A549 (cell line): ENCODE measurements at regions not wholly inside any gene's neighbourhood (a gene's known extent, or its start where the extent isn't known, plus 50 kb on each side); places are given as distances from the start of the nearest gene placed in this dataset.

Experiments used
- ATAC-seq, 2 experiments: fragments of 200-7000 bp in 1 of 2; fragments of >200 bp in 1 of 2; cut with Nextera tagmentation in 1 of 2; cut with Tn5 transposase in 1 of 2; 3 replicates each; pipeline versions ENCODE4 v1.8.0 to v1.9.1; 2018 to 2020; ENCODE audit warnings: mild to moderate bottlenecking in 1 of 2, moderate library complexity in 1 of 2
- CTCF ChIA-PET: fragments of 300-600 bp; sonication (Branson Sonifier 250); formaldehyde crosslinking; extraction: SDS; loops from one replicate; lab custom pipeline; 2021; ENCODE audit warnings: antibody characterized with exemption, inconsistent platforms; lab: Yijun Ruan, JAX
- POLR2A ChIA-PET: fragments of 350-600 bp; formaldehyde crosslinking; extraction: SDS; loops from one replicate; lab custom pipeline; 2021; ENCODE audit warnings: antibody characterized with exemption, inconsistent platforms; lab: Yijun Ruan, JAX
- DNase-seq, 2 experiments: peaks; one replicate each; pipeline versions ENCODE4 v3.0.0 to v3.0.0-alpha.2; 2011 to 2016; ENCODE audit warnings: low read depth in 1 of 2, low spot score in 1 of 2
- FAIRE-seq: peaks from 2 replicates; lab custom pipeline; 2011; peaks lifted over from hg19 to GRCh38; lab: Jason Lieb, UNC
- H3K27ac ChIP-seq, 2 experiments: fragments of >200 bp; sonication (Bioruptor Twin); formaldehyde crosslinking; 3 replicates each; pipeline ENCODE4 v1.5.1; 2016 to 2017
- H3K4me1 ChIP-seq: fragments of >200 bp; sonication (Bioruptor Twin); formaldehyde crosslinking; 3 replicates; pipeline ENCODE4 v1.6.1; 2016
- H3K4me2 ChIP-seq: fragments of >200 bp; sonication (Bioruptor Twin); formaldehyde crosslinking; 3 replicates; pipeline ENCODE4 v1.6.1; 2016
- H3K4me3 ChIP-seq: fragments of >200 bp; sonication (Bioruptor Twin); formaldehyde crosslinking; 3 replicates; pipeline ENCODE4 v1.5.1; 2016
- H3K9me3 ChIP-seq: fragments of >200 bp; sonication (Bioruptor Twin); formaldehyde crosslinking; 3 replicates; pipeline ENCODE4 v1.6.1; 2016
- CBX2 ChIP-seq: fragments of 200-600 bp; sonication (generic); IDR thresholded peaks from 2 replicates; pipeline ENCODE4 v1.6.1; 2016; ENCODE audit warnings: low read depth, mild to moderate bottlenecking, borderline replicate concordance
- CBX8 ChIP-seq: fragments of 200-600 bp; sonication (generic); IDR thresholded peaks from 2 replicates; pipeline ENCODE4 v1.6.1; 2016
- CHD4 ChIP-seq: fragments of 200-600 bp; sonication (generic); IDR thresholded peaks from 2 replicates; pipeline ENCODE4 v1.6.1; 2016; ENCODE audit warnings: antibody characterized with exemption, mild to moderate bottlenecking, borderline replicate concordance
- E2F6 ChIP-seq: IDR thresholded peaks from 2 replicates; pipeline ENCODE4 v1.6.1; 2012; ENCODE audit warnings: low read depth, borderline replicate concordance
- FOSB ChIP-seq: fragments of 250-450 bp; sonication (Bioruptor Pico); IDR thresholded peaks from 2 replicates; pipeline ENCODE4 v1.5.0; 2020; ENCODE audit warnings: mild to moderate bottlenecking, moderate library complexity
- GATA3 ChIP-seq: IDR thresholded peaks from 2 replicates; pipeline ENCODE4 v1.6.1; 2012; ENCODE audit warnings: borderline replicate concordance
- HOXB5 ChIP-seq: fragments of 250-450 bp; sonication (Bioruptor Pico); IDR thresholded peaks from 2 replicates; pipeline ENCODE4 v1.5.0; 2020; ENCODE audit warnings: mild to moderate bottlenecking, moderate library complexity
- JUN ChIP-seq, 2 experiments: fragments of >200 bp; sonication (Bioruptor Twin); formaldehyde crosslinking; IDR thresholded peaks; 2 replicates in 1 of 2; 3 replicates in 1 of 2; pipeline ENCODE4 v1.6.1; 2016 to 2017
- KDM1A ChIP-seq: fragments of 200-600 bp; sonication (generic); IDR thresholded peaks from 2 replicates; pipeline ENCODE4 v1.6.1; 2016; ENCODE audit warnings: low read depth, mild to moderate bottlenecking
- KDM5A ChIP-seq: fragments of 200-600 bp; sonication (generic); IDR thresholded peaks from 2 replicates; pipeline ENCODE4 v1.6.1; 2016; ENCODE audit warnings: antibody characterized with exemption, mild to moderate bottlenecking
- MAFK ChIP-seq: fragments of 450-650 bp; IDR thresholded peaks from 2 replicates; pipeline ENCODE4 v1.6.1; 2014; ENCODE audit not compliant: partially characterized antibody
- MAZ ChIP-seq: fragments of 150-350 bp; IDR thresholded peaks from 2 replicates; pipeline ENCODE4 v1.6.1; 2014; ENCODE audit warnings: antibody characterized with exemption, low read depth, low read length, borderline replicate concordance
- NFE2L2 ChIP-seq: fragments of 150-350 bp; conservative IDR thresholded peaks from 2 replicates; pipeline ENCODE4 v1.6.1; 2014; ENCODE audit warnings: low read length
- PHF8 ChIP-seq: fragments of 200-600 bp; sonication (generic); IDR thresholded peaks from 2 replicates; pipeline ENCODE4 v1.6.1; 2016; ENCODE audit warnings: low read depth, mild to moderate bottlenecking, antibody characterized with exemption, moderate library complexity, borderline replicate concordance
- POLR2A ChIP-seq: IDR thresholded peaks from 2 replicates; pipeline ENCODE4 v1.6.1; 2012; ENCODE audit warnings: mild to moderate bottlenecking, low read length
- RFX5 ChIP-seq: fragments of 450-650 bp; IDR thresholded peaks from 2 replicates; pipeline ENCODE4 v1.7.1; 2014; ENCODE audit warnings: antibody characterized with exemption, mild to moderate bottlenecking, moderate library complexity
- RNF2 ChIP-seq: fragments of 200-600 bp; sonication (generic); IDR thresholded peaks from 2 replicates; pipeline ENCODE4 v1.6.1; 2016; ENCODE audit warnings: low read depth, mild to moderate bottlenecking, antibody characterized with exemption, moderate library complexity, borderline replicate concordance
- SREBF2 ChIP-seq: fragments of 450-650 bp; IDR thresholded peaks from 2 replicates; pipeline ENCODE4 v1.6.1; 2014; ENCODE audit warnings: mild to moderate bottlenecking, moderate library complexity
- TP53 ChIP-seq: fragments of 250-450 bp; sonication (Bioruptor Pico); IDR thresholded peaks from 2 replicates; pipeline ENCODE4 v1.5.0; 2021; ENCODE audit warnings: mild to moderate bottlenecking, moderate library complexity
- WGBS: methylation state at CpG from one replicate; pipeline ENCODE4 v1.1.6; 2017; ENCODE audit errors: missing lambda C conversion rate; 5-methylcytosine and 5-hydroxymethylcytosine counted together
- TF ChIP-seq, protein P1 (sequence below): fragments of >200 bp; sonication (Bioruptor Twin); formaldehyde crosslinking; IDR thresholded peaks from 2 replicates; pipeline ENCODE4 v1.6.1; 2016
- TF ChIP-seq, protein P2 (sequence below): IDR thresholded peaks from 2 replicates; pipeline ENCODE4 v1.6.1; 2012
- TF ChIP-seq, protein P3 (sequence below): fragments of >200 bp; sonication (Bioruptor Twin); formaldehyde crosslinking; IDR thresholded peaks from 3 replicates; pipeline ENCODE4 v1.6.1; 2016
- TF ChIP-seq, protein P4 (sequence below): fragments of 150-350 bp; IDR thresholded peaks from 2 replicates; pipeline ENCODE4 v1.6.1; 2014; ENCODE audit warnings: low read depth, mild to moderate bottlenecking, low read length

GRCh38 chr6:101001607-101002006 is 120.5 kb upstream of the ASCC3 start:
- Histone ChIP-seq H3K4me2 (no peak overlapping the region), H3K9me3 (peaks cover 2% of the 10 kb centered on the region; the same call in 1 of the 3 replicates)
- CTCF ChIA-PET: no interaction called here
- TF ChIP-seq, protein P1, sequence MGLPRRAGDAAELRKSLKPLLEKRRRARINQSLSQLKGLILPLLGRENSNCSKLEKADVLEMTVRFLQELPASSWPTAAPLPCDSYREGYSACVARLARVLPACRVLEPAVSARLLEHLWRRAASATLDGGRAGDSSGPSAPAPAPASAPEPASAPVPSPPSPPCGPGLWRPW: no peak
- TF ChIP-seq FOSB (CRISPR knock-in tag) (no peak), JUN (IDR thresholded peaks at IDR 0.05) (no peak), MAFK (peak; percentile 51)
- TF ChIP-seq, all 56 proteins: peak for 1
- WGBS: 18% methylated on average over 1 of the region's 1 CpG
- DNase-seq (no peak), FAIRE-seq (no peak), ATAC-seq (no peak)
- Histone ChIP-seq H3K4me3 (no peak overlapping the region), H3K4me1 (no peaks in the 10 kb centered on the region), H3K27ac (no peak overlapping the region)
- POLR2A ChIA-PET: no interaction called here

DNA sequence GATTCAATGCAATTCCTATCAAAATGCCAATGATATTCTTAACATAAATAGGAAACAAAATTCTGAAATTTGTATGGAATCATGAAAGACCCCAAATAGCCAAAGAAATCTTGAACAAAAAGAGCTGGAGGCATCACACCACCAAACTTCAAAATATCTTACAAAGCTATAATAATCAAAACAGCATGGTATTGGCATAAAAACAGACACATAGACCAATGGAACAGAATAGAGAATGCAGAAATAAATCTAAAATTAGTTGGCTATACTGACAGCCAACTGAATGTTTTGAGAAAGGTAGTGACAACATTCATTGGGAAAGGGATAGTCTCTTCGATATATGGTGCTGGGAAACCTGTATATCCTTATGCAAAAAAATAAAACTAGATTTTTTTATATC is 121.9 kb upstream of the ASCC3 start:
- H3K4me3 ChIP-seq: no peak overlapping the region
- DNase-seq (no peak), ATAC-seq (no peak), FAIRE-seq (no peak)
- H3K9me3 ChIP-seq: peaks cover 2% of the 10 kb centered on the region; the same call in 1 of the 3 replicates
- no peaks in the 10 kb centered on the region for H3K4me1 ChIP-seq
- CTCF ChIA-PET: no interaction called here
- TF ChIP-seq TP53 (CRISPR knock-in tag) (no peak), CHD4 (no peak), NFE2L2 (no peak), POLR2A (no peak), CBX8 (no peak), CBX2 (no peak), SREBF2 (no peak)
- TF ChIP-seq, protein P2, sequence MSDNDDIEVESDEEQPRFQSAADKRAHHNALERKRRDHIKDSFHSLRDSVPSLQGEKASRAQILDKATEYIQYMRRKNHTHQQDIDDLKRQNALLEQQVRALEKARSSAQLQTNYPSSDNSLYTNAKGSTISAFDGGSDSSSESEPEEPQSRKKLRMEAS: no peak
- TF ChIP-seq, protein P3, sequence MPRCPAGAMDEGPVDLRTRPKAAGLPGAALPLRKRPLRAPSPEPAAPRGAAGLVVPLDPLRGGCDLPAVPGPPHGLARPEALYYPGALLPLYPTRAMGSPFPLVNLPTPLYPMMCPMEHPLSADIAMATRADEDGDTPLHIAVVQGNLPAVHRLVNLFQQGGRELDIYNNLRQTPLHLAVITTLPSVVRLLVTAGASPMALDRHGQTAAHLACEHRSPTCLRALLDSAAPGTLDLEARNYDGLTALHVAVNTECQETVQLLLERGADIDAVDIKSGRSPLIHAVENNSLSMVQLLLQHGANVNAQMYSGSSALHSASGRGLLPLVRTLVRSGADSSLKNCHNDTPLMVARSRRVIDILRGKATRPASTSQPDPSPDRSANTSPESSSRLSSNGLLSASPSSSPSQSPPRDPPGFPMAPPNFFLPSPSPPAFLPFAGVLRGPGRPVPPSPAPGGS: no peak
- TF ChIP-seq, protein P4, sequence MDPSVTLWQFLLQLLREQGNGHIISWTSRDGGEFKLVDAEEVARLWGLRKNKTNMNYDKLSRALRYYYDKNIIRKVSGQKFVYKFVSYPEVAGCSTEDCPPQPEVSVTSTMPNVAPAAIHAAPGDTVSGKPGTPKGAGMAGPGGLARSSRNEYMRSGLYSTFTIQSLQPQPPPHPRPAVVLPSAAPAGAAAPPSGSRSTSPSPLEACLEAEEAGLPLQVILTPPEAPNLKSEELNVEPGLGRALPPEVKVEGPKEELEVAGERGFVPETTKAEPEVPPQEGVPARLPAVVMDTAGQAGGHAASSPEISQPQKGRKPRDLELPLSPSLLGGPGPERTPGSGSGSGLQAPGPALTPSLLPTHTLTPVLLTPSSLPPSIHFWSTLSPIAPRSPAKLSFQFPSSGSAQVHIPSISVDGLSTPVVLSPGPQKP: no peak
- no peak overlapping the region for H3K27ac ChIP-seq
- 3% methylated on average over 1 of the region's 1 CpG for WGBS
- POLR2A ChIA-PET: no interaction called here
- no peak overlapping the region for H3K4me2 ChIP-seq

GRCh38 chr6:101011186-101011585 is 130.1 kb upstream of the ASCC3 start:
- TF ChIP-seq RFX5: no peak
- TF ChIP-seq MAZ: no peak
- no peak for TF ChIP-seq KDM1A
- no peak for TF ChIP-seq E2F6
- TF ChIP-seq RNF2: no peak
- no peak for TF ChIP-seq GATA3
- no peak for TF ChIP-seq NFE2L2
- no peak for TF ChIP-seq KDM5A
- TF ChIP-seq, protein P3: no peak
- no peak for TF ChIP-seq HOXB5
- TF ChIP-seq PHF8: no peak
- TF ChIP-seq, all 56 proteins: peak for 0
- no peak overlapping the region for H3K4me3 ChIP-seq
- no peak for FAIRE-seq
- ChIA-PET POLR2A (no interaction called here), CTCF (no interaction called here)
- 0 out of 3 replicates have a peak overlapping the region, but pooled peaks have one; percentile 17 for H3K4me2 ChIP-seq
- H3K27ac ChIP-seq: no peak overlapping the region
- no peaks in the 10 kb centered on the region for H3K4me1 ChIP-seq
- DNase-seq: no peak
- WGBS: 13% methylated on average over 2 of the region's 2 CpGs
- H3K9me3 ChIP-seq: no peaks in the 10 kb centered on the region
- no peak for ATAC-seq
